NT2/D1 (cell line): ENCODE measurements at regions not wholly inside any gene's neighbourhood (a gene's known extent, or its start where the extent isn't known, plus 50 kb on each side); places are given as distances from the start of the nearest gene placed in this dataset.

ENCODE experiments used
- DNase-seq: peaks from one replicate; pipeline ENCODE4 v3.0.0-alpha.2; 2011; ENCODE audit warnings: low read depth, low spot score
- H3K27me3 ChIP-seq: 2 replicates; pipeline ENCODE4 v1.6.0; 2011; ENCODE audit warnings: mild to moderate bottlenecking; ENCODE audit not compliant: insufficient read length, insufficient read depth
- H3K36me3 ChIP-seq: 2 replicates; pipeline ENCODE4 v1.6.1; 2011; ENCODE audit warnings: mild to moderate bottlenecking, low read length, mixed read lengths; ENCODE audit not compliant: insufficient read depth, insufficient read length
- H3K4me1 ChIP-seq: 2 replicates; pipeline ENCODE4 v1.5.1; 2011; ENCODE audit not compliant: insufficient read depth, insufficient read length
- H3K4me3 ChIP-seq: 2 replicates; pipeline ENCODE4 v1.5.1; 2011; ENCODE audit warnings: low read depth; ENCODE audit not compliant: insufficient read length
- H3K9ac ChIP-seq: 2 replicates; pipeline ENCODE4 v1.6.0; 2011; ENCODE audit warnings: low read depth; ENCODE audit not compliant: insufficient read length
- H3K9me3 ChIP-seq: 2 replicates; pipeline ENCODE4 v1.5.1; 2011; ENCODE audit warnings: mild to moderate bottlenecking, low read length; ENCODE audit not compliant: insufficient read depth
- SUZ12 ChIP-seq: IDR thresholded peaks from 2 replicates; pipeline ENCODE4 v1.6.1; 2011; ENCODE audit not compliant: insufficient read length, insufficient read depth; ENCODE audit errors: extremely low read depth
- YY1 ChIP-seq: IDR thresholded peaks from 2 replicates; pipeline ENCODE4 v1.6.1; 2011; ENCODE audit not compliant: insufficient read length, insufficient read depth
- ZNF274 ChIP-seq: IDR thresholded peaks from 2 replicates; pipeline ENCODE4 v1.6.1; 2011; ENCODE audit warnings: mild to moderate bottlenecking, low read depth, low read length

DNA sequence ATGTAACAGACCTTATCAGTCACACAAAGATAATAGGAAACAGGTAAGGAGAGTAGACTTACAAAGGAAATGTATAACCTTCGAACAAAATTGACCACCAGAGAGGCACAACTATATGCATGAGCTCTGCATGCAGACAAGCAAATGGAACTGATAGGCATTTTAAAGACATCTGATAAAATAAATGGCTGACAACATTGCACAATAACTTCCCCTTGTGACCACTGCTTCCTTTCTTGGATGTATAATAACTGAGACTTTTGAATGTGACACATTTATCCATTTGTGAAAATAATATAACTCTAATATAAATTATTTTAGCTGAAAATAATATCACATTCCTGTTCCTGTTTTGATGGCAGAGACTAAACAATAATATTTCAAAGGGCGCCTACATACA, 654.2 kb upstream of the STEAP1 start:
- Histone ChIP-seq H3K4me3 (no peak overlapping the region), H3K4me1 (no peaks in the 10 kb centered on the region), H3K27me3 (no peaks in the 10 kb centered on the region), H3K36me3 (no peaks in the 10 kb centered on the region), H3K9me3 (no peaks in the 10 kb centered on the region), H3K9ac (no peak overlapping the region)
- TF ChIP-seq YY1 = no peak
- no peak for TF ChIP-seq SUZ12
- TF ChIP-seq ZNF274 = no peak
- DNase-seq = no peak

DNA sequence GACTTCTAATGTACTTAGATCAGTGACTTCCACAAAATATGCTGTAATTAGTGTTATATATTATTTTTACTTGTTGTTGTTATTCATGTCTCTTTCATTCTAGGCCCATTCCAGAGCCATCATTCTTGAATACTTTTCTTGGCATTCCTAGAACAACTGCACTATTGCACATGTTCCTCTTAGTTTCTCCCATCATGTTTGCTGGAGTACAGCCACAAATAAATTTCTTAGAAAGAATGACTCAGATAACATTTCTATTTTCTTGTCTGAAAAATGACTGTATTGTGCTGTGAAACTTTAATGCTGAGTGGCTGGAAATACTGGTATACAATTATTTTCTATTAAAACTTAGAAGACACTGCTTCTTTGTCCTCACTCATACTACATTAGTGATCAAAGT, 651.0 kb upstream of the STEAP1 start:
- Histone ChIP-seq H3K9me3 (no peaks in the 10 kb centered on the region), H3K4me1 (no peaks in the 10 kb centered on the region), H3K9ac (no peak overlapping the region), H3K27me3 (no peaks in the 10 kb centered on the region), H3K4me3 (no peak overlapping the region), H3K36me3 (no peaks in the 10 kb centered on the region)
- no peak for DNase-seq
- no peak for TF ChIP-seq YY1
- TF ChIP-seq SUZ12 = no peak
- no peak for TF ChIP-seq ZNF274

DNA sequence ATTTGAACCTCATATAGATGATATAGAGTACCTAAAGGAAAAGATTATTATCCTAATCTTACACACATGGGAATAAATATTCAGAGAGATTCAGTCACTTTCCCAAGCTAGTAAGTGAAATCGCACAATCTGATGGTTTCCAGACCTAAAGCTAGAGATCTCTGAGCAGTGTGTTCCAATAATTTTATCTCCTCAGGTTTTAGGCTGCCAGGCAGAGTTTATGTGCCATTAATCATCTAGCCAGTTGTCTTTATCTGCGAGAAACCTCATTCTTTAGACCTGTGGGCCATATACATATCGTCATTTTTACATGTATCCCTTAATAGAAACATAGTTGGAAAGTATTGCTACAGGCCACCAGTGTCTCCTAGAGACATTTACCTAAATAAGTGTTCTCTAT, 647.2 kb upstream of the STEAP1 start:
- DNase-seq = no peak
- Histone ChIP-seq H3K36me3 (no peaks in the 10 kb centered on the region), H3K9ac (no peak overlapping the region), H3K4me1 (no peaks in the 10 kb centered on the region), H3K4me3 (no peak overlapping the region), H3K9me3 (no peaks in the 10 kb centered on the region), H3K27me3 (no peaks in the 10 kb centered on the region)
- no peak for TF ChIP-seq SUZ12
- no peak for TF ChIP-seq YY1
- no peak for TF ChIP-seq ZNF274

DNA sequence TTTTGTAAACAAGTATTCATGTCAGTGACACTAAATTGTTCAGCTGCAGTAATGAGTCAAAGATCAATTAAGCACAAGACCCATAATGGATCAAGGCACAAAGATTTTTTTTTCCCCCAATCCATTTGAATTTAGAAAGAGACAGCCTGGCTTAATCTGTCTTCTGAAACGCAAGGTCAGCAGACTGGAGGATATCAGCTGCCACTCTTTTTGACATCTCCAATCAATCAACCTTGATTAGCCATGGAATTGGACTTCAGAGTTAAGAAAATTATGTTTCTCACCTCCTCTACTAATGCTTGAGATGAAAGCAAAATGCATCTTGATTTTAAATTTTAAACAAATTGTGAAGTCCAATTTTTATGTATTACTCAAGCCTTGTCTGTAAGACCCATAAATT, 642.4 kb upstream of the STEAP1 start:
- Histone ChIP-seq H3K9me3 (no peaks in the 10 kb centered on the region), H3K27me3 (no peaks in the 10 kb centered on the region), H3K9ac (no peak overlapping the region), H3K36me3 (no peaks in the 10 kb centered on the region), H3K4me3 (no peak overlapping the region), H3K4me1 (no peaks in the 10 kb centered on the region)
- no peak for DNase-seq
- TF ChIP-seq ZNF274 = no peak

DNA sequence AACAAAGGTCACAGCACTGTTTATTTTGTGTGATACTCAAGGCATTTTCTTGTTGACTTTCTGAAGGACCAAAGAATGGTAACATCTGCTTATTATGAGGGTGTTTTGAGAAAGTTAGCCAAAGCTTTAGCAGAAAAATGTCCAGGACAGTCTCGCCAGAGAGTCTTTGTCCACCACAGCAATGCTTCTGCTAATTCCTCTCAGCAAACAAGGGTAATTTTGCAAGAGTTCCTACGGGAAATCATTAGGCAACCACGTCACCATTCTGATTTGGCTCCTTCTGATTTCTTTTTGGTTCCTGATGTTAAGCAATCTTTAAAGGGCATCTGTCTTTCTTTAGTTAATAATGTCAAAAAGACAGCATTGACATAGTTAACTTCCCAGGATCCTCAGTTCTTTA, 639.3 kb upstream of the STEAP1 start:
- TF ChIP-seq SUZ12 (no peak), YY1 (no peak), ZNF274 (no peak)
- H3K4me1 ChIP-seq = no peaks in the 10 kb centered on the region
- H3K9me3 ChIP-seq = no peaks in the 10 kb centered on the region

DNA sequence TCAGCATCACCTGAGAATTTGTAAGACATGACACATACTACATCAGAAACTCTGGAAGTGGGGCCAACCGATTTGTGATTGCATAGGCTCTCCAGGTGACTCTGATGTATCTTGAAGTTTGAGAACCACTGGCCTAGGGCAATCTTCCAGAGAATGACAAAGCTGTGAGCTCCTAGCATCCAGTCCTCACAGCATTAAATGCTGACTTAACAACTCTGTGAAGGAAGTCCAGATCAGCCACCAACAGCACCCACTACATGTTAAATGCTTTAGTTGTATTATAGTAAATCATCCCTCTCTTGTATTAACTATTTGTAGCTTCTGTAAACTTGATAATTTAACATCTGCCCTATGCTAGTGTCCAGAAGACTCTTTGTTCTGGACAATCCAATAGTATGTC, 636.5 kb upstream of the STEAP1 start:
- Histone ChIP-seq H3K4me3 (no peak overlapping the region), H3K9ac (no peak overlapping the region), H3K9me3 (no peaks in the 10 kb centered on the region), H3K4me1 (no peaks in the 10 kb centered on the region), H3K36me3 (no peaks in the 10 kb centered on the region), H3K27me3 (no peaks in the 10 kb centered on the region)
- TF ChIP-seq SUZ12 (no peak), ZNF274 (no peak), YY1 (no peak)
- no peak for DNase-seq

More for the DNA sequence above, 639.3 kb upstream of the STEAP1 start:
- Histone ChIP-seq H3K9ac (no peak overlapping the region), H3K36me3 (no peaks in the 10 kb centered on the region), H3K27me3 (no peaks in the 10 kb centered on the region), H3K4me3 (no peak overlapping the region)
- DNase-seq = no peak

DNA sequence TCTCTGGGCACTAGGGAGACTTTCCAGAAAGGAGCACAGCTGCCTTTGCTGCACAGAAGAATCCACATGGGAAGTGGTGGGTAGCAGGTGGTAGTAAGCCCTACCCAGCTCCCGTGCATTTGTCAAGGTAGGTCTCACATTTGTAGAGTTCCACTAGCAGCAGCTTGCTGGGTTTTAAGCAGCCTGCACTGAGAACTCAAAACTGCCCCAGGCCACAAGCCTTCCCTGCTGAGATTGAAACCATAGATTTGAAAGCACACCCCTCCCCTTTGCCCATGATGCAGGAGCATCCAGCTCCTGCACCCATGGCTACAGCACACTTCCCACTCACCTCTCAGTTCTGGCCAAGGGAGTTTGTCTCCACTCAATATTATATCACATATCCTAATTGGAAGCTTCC, 604.5 kb upstream of the STEAP1 start:
- TF ChIP-seq ZNF274 = no peak
- no peak for TF ChIP-seq YY1
- TF ChIP-seq SUZ12 = no peak
- H3K9ac ChIP-seq = no peak overlapping the region
- no peaks in the 10 kb centered on the region for H3K4me1 ChIP-seq
- H3K27me3 ChIP-seq = no peaks in the 10 kb centered on the region
- H3K9me3 ChIP-seq = no peaks in the 10 kb centered on the region
- DNase-seq = no peak
- no peaks in the 10 kb centered on the region for H3K36me3 ChIP-seq
- H3K4me3 ChIP-seq = no peak overlapping the region

DNA sequence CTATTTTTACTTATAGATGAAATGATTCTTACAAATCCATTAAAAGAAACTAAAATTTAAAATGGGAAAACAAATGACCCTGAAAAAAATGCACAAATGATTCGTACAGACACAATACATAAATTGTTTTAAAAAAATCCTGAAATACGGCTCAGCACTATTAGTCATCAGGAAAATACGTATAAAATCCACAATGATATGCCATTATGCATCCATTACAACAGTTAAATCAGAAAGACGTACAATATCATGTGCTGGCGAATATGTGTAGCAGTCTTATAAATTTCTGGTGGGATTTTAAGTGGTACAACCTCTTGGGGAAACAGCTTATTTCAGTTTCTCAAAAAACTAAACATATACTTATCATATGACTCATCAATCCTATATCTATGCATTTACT, 600.1 kb upstream of the STEAP1 start:
- Histone ChIP-seq H3K4me1 (no peaks in the 10 kb centered on the region), H3K9me3 (no peaks in the 10 kb centered on the region), H3K9ac (no peak overlapping the region), H3K36me3 (no peaks in the 10 kb centered on the region), H3K27me3 (no peaks in the 10 kb centered on the region), H3K4me3 (no peak overlapping the region)
- no peak for TF ChIP-seq YY1
- TF ChIP-seq SUZ12 = no peak
- no peak for DNase-seq
